ENCODE measurements at regions not wholly inside any gene's neighbourhood (a gene's known extent, or its start where the extent isn't known, plus 50 kb on each side); places are given as distances from the start of the nearest gene placed in this dataset.
A peak's percentile ranks its signal among the peaks of the same experiment; 100 is the strongest.

DNA sequence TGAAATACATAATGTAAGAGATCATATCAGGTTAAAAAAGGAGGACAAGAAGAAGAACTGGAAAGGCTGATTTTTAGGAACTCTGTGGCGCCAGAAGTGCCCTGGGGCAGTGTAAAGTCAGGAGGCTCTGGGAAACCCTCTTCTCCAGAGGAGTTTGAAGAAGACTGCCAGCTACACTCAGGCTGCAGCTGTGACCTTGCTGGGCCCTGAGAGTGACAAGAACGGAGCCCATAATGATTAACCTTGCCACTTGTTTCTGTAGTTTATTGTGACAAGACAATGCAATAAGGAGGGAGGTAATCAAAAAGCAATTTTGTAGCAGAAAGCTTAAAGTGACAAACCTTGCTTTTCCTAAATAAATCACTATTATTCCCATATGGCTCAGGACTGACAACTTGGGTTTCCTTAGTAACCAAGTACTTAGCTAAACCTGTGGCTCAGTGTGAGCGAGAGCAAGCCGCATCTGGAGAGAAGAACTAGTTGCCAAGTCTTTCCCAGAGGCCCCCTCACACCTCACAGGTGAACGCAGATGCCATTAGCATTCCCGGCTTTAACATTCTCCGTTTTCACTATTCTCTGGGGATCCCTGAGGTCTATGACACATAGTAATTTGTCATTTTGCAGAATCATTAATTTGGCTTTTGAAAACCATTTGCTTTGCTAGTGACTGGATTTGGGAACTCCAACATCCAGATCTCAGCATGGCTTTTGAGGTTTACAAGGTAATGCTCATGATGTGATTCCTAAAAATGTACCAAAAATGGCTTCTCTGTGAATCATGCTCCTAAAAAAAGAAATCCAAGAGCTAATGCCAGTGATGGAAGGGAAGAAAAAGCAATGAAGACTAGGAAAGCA, 115.9 kb downstream of the OMA1 start:
- DNase-seq (ENCODE audit: low read depth) = peak; percentile 45
- TF ChIP-seq, protein P1, sequence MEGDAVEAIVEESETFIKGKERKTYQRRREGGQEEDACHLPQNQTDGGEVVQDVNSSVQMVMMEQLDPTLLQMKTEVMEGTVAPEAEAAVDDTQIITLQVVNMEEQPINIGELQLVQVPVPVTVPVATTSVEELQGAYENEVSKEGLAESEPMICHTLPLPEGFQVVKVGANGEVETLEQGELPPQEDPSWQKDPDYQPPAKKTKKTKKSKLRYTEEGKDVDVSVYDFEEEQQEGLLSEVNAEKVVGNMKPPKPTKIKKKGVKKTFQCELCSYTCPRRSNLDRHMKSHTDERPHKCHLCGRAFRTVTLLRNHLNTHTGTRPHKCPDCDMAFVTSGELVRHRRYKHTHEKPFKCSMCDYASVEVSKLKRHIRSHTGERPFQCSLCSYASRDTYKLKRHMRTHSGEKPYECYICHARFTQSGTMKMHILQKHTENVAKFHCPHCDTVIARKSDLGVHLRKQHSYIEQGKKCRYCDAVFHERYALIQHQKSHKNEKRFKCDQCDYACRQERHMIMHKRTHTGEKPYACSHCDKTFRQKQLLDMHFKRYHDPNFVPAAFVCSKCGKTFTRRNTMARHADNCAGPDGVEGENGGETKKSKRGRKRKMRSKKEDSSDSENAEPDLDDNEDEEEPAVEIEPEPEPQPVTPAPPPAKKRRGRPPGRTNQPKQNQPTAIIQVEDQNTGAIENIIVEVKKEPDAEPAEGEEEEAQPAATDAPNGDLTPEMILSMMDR (conservative IDR thresholded peaks at IDR 0.05; ENCODE audit: low read length) = no peak

DNA sequence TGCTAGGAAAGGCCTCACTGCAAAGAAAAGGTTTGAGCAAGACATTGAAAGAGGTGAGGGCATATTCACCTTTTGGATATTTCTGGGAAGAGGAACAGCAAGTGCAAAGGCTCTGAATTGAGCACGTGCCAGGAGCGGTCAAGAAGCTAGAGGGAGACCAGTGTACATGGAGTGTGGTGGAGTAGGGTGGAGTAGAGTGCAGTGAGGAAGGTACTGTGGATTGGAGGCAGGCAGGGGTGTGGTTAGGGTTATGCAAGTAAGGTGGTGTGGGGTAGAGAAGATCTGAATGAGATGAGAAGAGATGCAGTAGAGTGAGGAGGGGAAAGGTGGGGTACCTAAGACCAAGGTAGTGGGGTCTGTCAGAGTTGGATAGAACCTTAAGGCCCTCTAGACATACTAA, 119.6 kb downstream of the OMA1 start:
- TF ChIP-seq, protein P1 (conservative IDR thresholded peaks at IDR 0.05; ENCODE audit: low read length) = no peak
- H3K4me3 ChIP-seq (ENCODE audit: low read length) = no peak overlapping the region
- no peak for DNase-seq (ENCODE audit: low read depth)

More for the DNA sequence above, 115.9 kb downstream of the OMA1 start:
- no peak overlapping the region for H3K4me3 ChIP-seq (ENCODE audit: low read length)

DNA sequence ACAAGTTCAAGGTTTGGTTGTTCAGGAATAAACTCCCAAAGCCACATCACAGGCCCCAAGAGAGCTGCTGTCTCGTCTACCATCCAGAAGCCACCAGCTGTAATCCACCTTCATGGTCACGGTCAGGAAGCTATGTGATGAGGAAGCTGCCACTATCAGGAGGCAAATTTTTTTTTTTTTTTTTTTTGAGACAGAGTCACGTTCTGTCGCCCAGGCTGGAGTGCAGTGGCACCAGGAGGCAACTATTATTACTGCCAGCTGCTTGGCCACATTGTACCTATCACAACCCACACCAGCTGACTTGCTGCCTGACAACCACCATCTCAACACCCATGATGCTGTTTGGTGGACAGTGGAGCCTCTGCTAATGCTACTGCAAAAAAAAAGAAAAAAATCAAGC, 124.1 kb downstream of the OMA1 start:
- DNase-seq (ENCODE audit: low read depth) = no peak
- TF ChIP-seq, protein P1 (conservative IDR thresholded peaks at IDR 0.05; ENCODE audit: low read length) = no peak
- H3K4me3 ChIP-seq (ENCODE audit: low read length) = no peak overlapping the region

DNA sequence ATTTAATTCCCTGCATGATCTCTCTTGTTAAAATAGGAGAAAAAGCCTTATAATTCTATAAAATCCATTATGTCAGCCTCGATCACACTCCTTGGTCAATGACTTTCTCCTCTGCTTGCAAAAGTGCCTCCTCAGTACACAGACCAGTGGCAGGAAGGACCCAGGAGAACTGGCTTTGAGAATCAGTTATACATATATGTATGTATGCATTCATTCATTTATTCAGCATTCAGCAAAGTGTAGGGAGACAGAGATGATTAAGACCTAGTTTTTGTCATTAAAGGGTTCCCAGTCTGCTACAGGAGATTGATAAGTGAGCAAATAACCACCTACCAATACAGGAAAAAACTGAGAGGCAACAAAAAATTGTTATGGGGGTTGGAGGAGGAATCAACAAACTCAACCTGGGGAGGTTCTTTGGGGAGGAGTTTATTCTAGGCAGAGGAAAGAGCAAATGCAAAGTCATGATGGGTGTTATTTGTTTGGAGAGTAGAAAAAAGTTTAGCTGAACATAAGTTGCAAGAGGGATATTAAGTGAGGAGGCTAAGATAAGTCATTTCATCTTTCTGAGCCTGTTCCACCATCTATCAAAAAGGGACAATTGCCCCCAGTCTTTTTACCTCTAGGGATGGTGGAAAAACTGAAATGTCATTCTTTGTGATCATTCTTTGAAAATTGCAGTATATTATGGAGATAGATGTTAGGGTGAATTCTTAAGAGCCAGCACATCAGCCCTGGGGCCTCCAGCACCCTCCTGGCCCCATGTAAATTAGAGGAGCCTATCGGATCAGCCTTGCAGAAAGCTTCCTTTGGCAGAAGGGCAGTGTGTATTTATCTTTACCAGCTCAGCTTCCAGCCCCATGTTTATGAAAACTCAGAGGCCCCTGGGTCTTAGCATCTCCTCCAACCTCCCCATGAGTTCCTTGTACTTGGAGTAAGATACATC, 128.0 kb downstream of the OMA1 start:
- TF ChIP-seq, protein P1 (conservative IDR thresholded peaks at IDR 0.05; ENCODE audit: low read length) = no peak
- no peak overlapping the region for H3K4me3 ChIP-seq (ENCODE audit: low read length)
- DNase-seq (ENCODE audit: low read depth) = no peak

DNA sequence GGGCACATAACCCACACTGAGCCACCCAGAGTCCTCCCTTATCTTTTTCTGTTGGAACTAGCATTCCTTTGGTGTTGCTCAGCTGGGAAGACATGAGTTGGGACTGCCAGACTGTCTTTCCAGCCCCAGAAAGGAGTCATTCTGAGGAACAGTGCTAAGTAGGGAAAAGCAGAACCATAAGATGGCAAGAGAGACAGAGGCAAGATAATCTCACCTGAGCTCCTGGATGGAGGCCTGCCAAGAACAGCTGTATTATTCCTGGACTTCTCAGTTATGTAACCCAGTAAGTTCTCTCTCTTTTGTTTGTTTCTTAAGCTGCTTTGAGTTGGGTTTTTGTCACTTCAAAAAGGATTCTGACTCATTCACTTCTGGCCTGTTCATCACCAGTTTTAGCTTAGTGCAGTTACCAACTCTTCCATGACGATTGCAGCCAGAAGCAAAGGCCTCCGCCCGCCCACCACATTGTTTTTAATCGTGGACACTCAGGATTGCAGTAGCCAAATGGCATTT, 134.4 kb downstream of the OMA1 start:
- peak; percentile 53 for DNase-seq (ENCODE audit: low read depth)
- TF ChIP-seq, protein P1 (conservative IDR thresholded peaks at IDR 0.05; ENCODE audit: low read length) = no peak
- H3K4me3 ChIP-seq (ENCODE audit: low read length) = no peak overlapping the region

DNA sequence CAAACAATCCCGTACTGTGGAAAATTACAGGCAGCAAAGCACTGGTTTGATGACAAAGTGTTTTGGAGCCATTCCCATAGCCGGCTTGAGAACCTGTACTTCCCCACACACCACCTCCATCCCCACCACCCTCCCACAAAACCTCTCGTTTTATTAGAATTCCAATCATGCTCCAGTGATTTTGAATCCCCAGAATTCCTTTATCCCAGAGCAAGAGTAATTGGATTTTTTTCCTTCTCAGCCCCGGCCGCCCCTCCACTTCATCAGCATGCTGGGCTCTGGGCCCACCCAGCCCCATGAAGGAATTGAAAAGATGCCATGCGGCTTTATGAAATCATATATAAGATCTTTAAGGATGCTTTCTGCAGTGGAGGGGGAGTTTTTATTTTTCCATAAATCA, 136.6 kb downstream of the OMA1 start:
- peak; percentile 77 for DNase-seq (ENCODE audit: low read depth)
- TF ChIP-seq, protein P1 (conservative IDR thresholded peaks at IDR 0.05; ENCODE audit: low read length) = no peak

More for the DNA sequence above, 136.6 kb downstream of the OMA1 start:
- H3K4me3 ChIP-seq (ENCODE audit: low read length) = no peak overlapping the region
